ENCODE measurements at regions not wholly inside any gene's neighbourhood (a gene's known extent, or its start where the extent isn't known, plus 50 kb on each side); places are given as distances from the start of the nearest gene placed in this dataset.

DNA sequence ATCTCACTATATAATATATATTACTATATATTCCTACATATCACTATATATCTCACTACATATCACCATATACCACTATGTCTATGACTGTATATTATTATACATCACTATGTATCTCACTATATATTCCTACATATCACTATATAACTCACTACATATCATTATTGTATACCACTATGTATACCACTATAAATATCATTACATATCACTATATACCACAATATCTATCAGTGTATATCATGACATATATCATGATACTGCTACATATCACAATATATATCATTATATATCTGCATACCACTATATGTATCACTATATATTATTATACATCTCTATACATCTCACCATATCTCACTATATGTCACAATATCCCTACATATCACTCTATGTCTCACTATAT lies 121.5 kb downstream of the ASCL4 start:
- H3K36me3 Mint-ChIP-seq (ENCODE audit: low read depth): no peaks in the 10 kb centered on the region
- H3K27ac Mint-ChIP-seq: no peak overlapping the region
- intact Hi-C loops (cut with DNase I, micrococcal nuclease): no loop called here
- DNase-seq: no peak
- ChIA-PET POLR2A (no interaction called here), CTCF (no interaction called here)
- H3K27me3 Mint-ChIP-seq: peaks cover 18% of the 10 kb centered on the region
- H3K9me3 Mint-ChIP-seq (ENCODE audit: low read depth): no peaks in the 10 kb centered on the region
- H3K4me1 Mint-ChIP-seq: no peaks in the 10 kb centered on the region
- H3K4me3 Mint-ChIP-seq: no peak overlapping the region
- ATAC-seq: no peak

DNA sequence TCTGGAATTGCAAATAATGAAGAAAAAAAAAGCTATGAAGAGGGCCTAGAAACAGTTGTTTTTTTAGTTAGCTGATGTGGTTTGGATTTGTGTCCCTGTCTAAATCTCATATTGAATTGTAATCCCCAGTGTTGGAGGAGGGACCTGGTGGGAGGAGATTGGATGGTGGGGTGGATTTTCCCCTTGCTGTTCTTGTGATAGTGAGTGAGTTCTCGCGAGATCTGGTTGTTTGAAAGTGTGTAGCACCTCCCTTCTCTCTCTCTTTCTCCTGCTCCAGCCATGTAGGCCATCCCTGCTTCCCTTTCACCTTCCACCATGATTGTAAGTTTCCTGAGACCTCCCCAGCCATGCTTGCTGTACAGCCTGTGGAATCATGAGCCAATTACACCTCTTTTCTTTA lies 126.1 kb downstream of the ASCL4 start:
- ATAC-seq (no peak), DNase-seq (no peak)
- Mint-ChIP-seq H3K27me3 (peaks cover 47% of the 10 kb centered on the region), H3K36me3 (ENCODE audit: low read depth) (no peaks in the 10 kb centered on the region), H3K4me3 (no peak overlapping the region), H3K4me1 (peaks cover 8% of the 10 kb centered on the region), H3K27ac (no peak overlapping the region), H3K9me3 (ENCODE audit: low read depth) (no peaks in the 10 kb centered on the region)
- CTCF ChIA-PET: interaction anchor here (0.9 to 1.3 kb wide), 2 partner anchors 11 to 18 kb away, joined by 3 to 4 read pairs; no protein-coding TSS in a partner anchor
- POLR2A ChIA-PET: no interaction called here
- intact Hi-C loops (cut with DNase I, micrococcal nuclease): no loop called here

DNA sequence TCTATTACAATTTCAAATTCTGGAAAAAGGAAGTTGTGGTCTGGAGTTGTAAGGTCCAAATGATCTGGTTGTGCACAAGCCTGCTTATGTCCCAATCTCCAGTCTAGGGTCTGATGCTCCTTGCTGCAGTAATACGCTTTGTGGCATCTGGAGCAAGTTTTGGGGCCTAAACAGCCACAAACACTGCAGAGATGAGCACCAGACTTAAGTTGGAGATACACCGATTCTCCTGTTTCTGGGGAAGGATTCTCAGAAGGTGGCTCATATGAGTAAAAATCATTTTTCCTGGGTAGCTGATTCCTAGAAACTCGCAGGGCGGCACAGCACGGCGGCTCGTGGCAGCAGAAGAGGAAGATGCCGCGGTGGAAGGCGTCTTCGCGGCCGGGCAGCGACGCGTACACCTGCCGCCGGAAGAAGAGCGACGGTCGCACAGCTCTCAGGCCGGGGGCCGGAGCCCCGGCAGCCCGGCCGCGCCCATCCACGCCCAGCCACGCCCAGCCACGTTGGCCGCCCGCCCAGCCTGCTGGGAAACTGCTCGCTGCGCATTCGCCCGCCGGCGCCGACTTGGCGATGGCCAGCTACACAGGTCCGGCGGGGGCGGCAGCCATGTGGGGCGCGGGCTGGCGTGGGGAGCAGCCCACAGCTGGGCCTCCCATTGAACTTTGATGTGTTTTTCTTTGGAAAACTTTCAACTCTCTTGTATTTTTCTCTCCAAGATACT lies 129.0 kb downstream of the ASCL4 start:
- peaks cover 54% of the 10 kb centered on the region for H3K27me3 Mint-ChIP-seq
- POLR2A ChIA-PET: interaction anchor here (0.6 kb wide), 1 partner anchor 342 kb away, joined by 3 read pairs; no protein-coding TSS in a partner anchor

DNA sequence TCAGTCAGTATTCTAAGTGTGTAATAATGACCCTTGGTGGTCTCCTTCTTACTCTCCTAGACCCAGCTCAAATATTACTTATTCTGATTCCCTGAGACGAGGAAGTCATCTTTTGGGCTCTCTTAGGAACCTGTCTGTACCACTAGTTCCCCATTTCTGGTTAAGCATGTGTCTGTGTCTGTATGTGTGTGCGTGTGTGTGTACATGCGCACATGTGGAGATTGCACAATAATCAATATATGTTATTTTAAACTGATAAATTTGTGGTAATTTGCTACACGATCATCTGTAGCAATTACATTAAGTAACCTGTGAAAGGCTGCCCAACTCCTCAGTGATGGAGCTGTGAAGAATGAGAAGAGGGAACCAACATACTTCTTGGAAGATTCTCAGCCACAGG lies 132.2 kb downstream of the ASCL4 start:
- peaks cover 8% of the 10 kb centered on the region for H3K4me1 Mint-ChIP-seq
- no peak overlapping the region for H3K27ac Mint-ChIP-seq
- ATAC-seq (no peak), DNase-seq (no peak)
- intact Hi-C loops (cut with DNase I, micrococcal nuclease): no loop called here
- ChIA-PET POLR2A (no interaction called here), CTCF (no interaction called here)
- H3K36me3 Mint-ChIP-seq (ENCODE audit: low read depth): no peaks in the 10 kb centered on the region
- peaks cover 58% of the 10 kb centered on the region for H3K27me3 Mint-ChIP-seq
- H3K9me3 Mint-ChIP-seq (ENCODE audit: low read depth): no peaks in the 10 kb centered on the region
- H3K4me3 Mint-ChIP-seq: no peak overlapping the region

More for the DNA sequence above, 129.0 kb downstream of the ASCL4 start:
- CTCF ChIA-PET: interaction anchor here (0.8 to 0.9 kb wide), 2 partner anchors 9 to 18 kb away, joined by 3 read pairs; no protein-coding TSS in a partner anchor
- intact Hi-C loops (cut with DNase I, micrococcal nuclease): loop anchor here in 1 of 2 experiments (1.0 kb wide), 1 partner anchor 142 kb away; the partner anchor contains the start of gene PRDM4
- DNase-seq (peak; percentile 81), ATAC-seq (peak; percentile 93)
- peak overlapping the region; percentile 69 for H3K4me3 Mint-ChIP-seq
- H3K4me1 Mint-ChIP-seq: peaks cover 8% of the 10 kb centered on the region
- no peaks in the 10 kb centered on the region for H3K9me3 Mint-ChIP-seq (ENCODE audit: low read depth)
- no peaks in the 10 kb centered on the region for H3K36me3 Mint-ChIP-seq (ENCODE audit: low read depth)
- H3K27ac Mint-ChIP-seq: no peak overlapping the region

DNA sequence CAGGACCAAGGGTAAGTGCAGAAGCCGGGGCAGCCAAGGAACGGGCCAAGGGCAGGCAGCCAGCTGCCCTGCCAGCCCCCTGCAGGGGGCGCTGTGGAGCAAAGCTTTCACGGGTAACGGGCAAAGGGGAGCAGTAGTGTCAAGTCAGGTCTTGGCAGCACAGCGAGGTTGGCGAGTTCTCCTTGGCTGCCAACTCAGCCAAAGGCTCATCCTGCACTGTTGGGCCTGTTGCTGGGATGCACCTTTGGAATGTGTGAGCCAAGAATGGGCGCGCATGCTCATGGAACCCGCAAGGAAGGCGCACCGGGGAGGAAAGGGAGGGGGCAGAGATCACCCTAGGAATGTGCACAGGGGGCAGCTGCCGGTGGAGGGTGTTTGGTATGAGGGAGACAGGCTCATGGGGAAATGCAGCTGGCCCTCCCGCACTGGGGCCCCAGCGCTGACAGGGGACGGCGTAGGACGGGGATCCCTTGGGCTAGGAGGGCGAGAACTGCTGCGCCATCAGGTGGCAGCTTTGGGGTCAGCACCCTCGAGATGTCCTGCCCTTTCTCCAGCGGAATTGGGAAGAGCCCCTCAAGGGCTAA lies 138.0 kb downstream of the ASCL4 start:
- Mint-ChIP-seq H3K27ac (no peak overlapping the region), H3K4me1 (peaks cover 3% of the 10 kb centered on the region), H3K36me3 (ENCODE audit: low read depth) (no peaks in the 10 kb centered on the region), H3K27me3 (peaks cover 31% of the 10 kb centered on the region), H3K9me3 (ENCODE audit: low read depth) (no peaks in the 10 kb centered on the region), H3K4me3 (peak overlapping the region; percentile 64)
- ChIA-PET CTCF (interaction anchor here (0.6 to 2.8 kb wide), 13 partner anchors 9 to 151 kb away, joined by 3 to 12 read pairs (median 4); partner anchors contain the start of gene PRDM4), POLR2A (no interaction called here)
- intact Hi-C loops (cut with DNase I, micrococcal nuclease): loop anchor here in 1 of 2 experiments (2.0 kb wide), 1 partner anchor 22 kb away; no protein-coding TSS in a partner anchor
- ATAC-seq: peak; percentile 92
- DNase-seq: peak; percentile 85

DNA sequence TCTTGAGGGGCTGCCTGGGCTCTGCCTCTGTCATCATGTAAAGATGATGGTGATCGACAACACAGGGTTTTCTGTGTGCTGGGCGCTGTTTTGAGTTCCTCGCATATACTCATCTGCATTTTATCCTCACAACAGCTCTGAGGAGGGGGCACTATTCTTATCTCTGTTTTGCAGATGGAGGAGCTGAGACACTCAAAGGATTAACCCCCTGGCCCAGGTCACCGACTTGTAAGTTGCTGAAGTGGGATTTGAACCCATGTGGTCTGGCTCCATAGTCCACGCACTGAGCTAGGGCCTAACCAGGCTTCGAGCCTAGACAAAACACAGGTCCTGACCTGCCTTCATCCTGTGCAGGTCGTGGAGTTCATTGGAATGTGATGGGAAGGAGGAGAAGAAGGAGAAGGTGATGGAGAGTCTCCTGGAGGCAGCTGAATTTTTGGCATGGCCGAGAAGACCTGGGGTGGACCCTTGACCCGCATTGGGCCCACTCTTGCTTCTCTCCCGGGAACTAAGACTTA lies 140.0 kb downstream of the ASCL4 start:
- peaks cover 36% of the 10 kb centered on the region for H3K27me3 Mint-ChIP-seq
- CTCF ChIA-PET: interaction anchor here (0.7 kb wide), 1 partner anchor 25 kb away, joined by 3 read pairs; no protein-coding TSS in a partner anchor
- POLR2A ChIA-PET: no interaction called here
- no peaks in the 10 kb centered on the region for H3K9me3 Mint-ChIP-seq (ENCODE audit: low read depth)
- no peak overlapping the region for H3K4me3 Mint-ChIP-seq
- intact Hi-C loops (cut with DNase I, micrococcal nuclease): no loop called here
- H3K4me1 Mint-ChIP-seq: peaks cover 3% of the 10 kb centered on the region
- H3K36me3 Mint-ChIP-seq (ENCODE audit: low read depth): no peaks in the 10 kb centered on the region
- ATAC-seq (no peak), DNase-seq (no peak)
- H3K27ac Mint-ChIP-seq: no peak overlapping the region

DNA sequence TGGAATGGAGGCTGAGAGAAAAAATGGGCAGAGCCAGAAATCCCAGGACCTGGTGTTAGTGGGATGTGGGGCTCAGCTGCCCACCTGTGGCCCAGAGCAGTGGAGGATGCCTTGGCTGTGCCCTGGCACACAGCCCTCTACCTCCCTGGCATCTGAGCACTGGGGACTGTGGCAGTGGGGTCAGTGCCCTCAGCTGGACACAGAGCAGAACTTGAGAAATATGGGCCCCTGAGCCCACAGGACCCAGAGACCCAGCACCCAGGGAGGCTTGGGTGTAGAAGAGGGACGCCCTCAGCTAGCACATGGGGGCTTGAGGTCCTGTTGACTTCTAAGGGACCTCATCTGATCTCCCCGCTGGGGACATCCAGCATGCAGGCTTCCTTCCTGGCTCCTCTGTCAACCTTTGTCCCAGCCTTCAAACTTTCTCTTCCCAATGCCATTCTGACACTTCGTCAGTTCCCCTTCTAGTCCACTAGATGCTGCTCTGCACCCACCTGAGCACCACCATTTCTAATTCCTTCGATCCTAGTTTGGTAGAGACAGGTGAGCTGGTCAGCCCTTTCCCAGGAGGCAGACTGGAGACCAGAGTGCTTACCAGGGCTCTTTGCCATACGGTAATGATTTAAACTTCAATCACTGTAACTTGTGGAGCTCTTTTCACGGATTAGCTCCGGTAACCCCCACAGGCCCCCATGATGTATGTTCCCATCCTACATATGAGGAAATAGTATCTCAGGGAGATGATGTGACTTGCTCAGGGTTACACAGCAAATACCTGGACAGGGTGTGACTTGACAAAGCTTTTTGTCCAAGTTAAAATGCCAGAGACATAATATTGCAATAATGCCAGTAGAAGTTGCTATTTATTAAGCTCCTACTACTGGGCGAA lies 143.7 kb downstream of the ASCL4 start:
- H3K4me1 Mint-ChIP-seq: no peaks in the 10 kb centered on the region
- H3K27me3 Mint-ChIP-seq: peaks cover 37% of the 10 kb centered on the region
- H3K27ac Mint-ChIP-seq: no peak overlapping the region
- peak; percentile 47 for ATAC-seq
- no peaks in the 10 kb centered on the region for H3K9me3 Mint-ChIP-seq (ENCODE audit: low read depth)
- no peak overlapping the region for H3K4me3 Mint-ChIP-seq
- CTCF ChIA-PET: interaction anchor here (0.6 to 1.2 kb wide), 8 partner anchors 12 to 698 kb away, joined by 3 to 7 read pairs (median 3); no protein-coding TSS in a partner anchor
- intact Hi-C loops (cut with DNase I, micrococcal nuclease): loop anchor here (1.0 to 5.0 kb wide), 3 partner anchors 274 to 594 kb away; no protein-coding TSS in a partner anchor
- DNase-seq: peak; percentile 9
- no peaks in the 10 kb centered on the region for H3K36me3 Mint-ChIP-seq (ENCODE audit: low read depth)
- POLR2A ChIA-PET: no interaction called here

DNA sequence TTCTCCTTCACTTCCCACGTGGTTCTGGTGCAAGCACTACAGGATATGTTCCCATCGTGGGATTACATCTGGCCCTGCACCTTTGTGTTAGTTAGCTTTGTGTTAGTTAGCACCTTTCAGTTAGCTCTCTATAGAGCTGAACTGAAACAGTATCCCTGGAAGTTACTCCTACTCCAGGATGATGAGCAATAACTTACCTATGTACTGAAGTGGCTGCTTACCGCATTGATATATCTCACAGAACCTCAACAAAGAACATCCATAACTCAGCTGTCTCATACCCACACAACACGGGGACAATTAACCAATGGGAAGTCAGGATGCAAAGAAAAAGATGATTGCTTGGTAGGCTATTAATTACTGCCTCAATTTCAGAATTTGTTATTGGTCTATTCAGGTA lies 146.6 kb downstream of the ASCL4 start:
- no peak for DNase-seq
- no peaks in the 10 kb centered on the region for H3K36me3 Mint-ChIP-seq (ENCODE audit: low read depth)
- no peak overlapping the region for H3K4me3 Mint-ChIP-seq
- ChIA-PET POLR2A (interaction anchor here (1.3 kb wide), 1 partner anchor 134 kb away, joined by 3 read pairs; no protein-coding TSS in a partner anchor), CTCF (interaction anchor here (0.5 kb wide), 1 partner anchor 9 kb away, joined by 3 read pairs; no protein-coding TSS in a partner anchor)
- no peaks in the 10 kb centered on the region for H3K9me3 Mint-ChIP-seq (ENCODE audit: low read depth)
- H3K27me3 Mint-ChIP-seq: peaks cover 34% of the 10 kb centered on the region
- no peak for ATAC-seq
- H3K4me1 Mint-ChIP-seq: no peaks in the 10 kb centered on the region
- intact Hi-C loops (cut with DNase I, micrococcal nuclease): no loop called here
- H3K27ac Mint-ChIP-seq: no peak overlapping the region

DNA sequence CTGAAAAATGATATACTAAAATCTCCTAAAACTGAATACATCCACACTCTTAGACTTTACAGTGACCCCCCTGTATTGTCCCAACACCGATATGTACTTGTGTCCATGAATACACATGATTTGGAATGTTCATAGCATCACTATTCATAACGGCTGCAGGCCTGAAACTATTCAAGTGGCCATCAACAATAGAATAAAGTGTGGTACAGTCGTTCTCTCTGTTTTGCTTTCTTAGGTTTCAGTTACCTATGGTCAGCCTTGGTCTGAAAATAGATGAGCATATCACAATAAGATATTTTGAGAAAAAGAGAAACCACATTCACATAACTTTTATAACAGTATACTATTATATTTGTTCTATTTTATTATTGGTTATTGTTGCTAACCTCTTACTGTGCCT lies 150.6 kb downstream of the ASCL4 start:
- H3K36me3 Mint-ChIP-seq (ENCODE audit: low read depth): no peaks in the 10 kb centered on the region
- H3K4me3 Mint-ChIP-seq: no peak overlapping the region
- ChIA-PET POLR2A (no interaction called here), CTCF (no interaction called here)
- DNase-seq (no peak), ATAC-seq (no peak)
- peaks cover 19% of the 10 kb centered on the region for H3K27me3 Mint-ChIP-seq
- no peaks in the 10 kb centered on the region for H3K4me1 Mint-ChIP-seq
- intact Hi-C loops (cut with DNase I, micrococcal nuclease): no loop called here
- no peaks in the 10 kb centered on the region for H3K9me3 Mint-ChIP-seq (ENCODE audit: low read depth)
- no peak overlapping the region for H3K27ac Mint-ChIP-seq

DNA sequence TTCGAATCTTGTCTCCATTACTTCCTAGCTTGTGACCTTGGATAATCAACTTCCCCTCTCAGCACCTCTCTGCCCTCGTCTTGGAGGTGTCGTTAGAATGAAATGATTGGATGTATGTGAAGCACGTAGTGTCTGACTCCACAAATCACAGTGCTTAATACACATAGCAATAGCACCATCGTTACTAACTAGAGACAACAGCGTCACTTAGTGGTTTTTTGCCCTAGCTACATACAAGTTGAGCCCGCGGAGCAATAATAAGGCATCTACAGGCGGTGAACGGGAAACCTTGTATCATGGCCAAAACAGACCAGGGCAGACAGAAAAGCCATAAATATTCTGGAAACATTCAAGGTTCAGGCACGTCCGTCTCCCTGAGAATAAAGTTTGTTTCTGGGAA lies 154.9 kb downstream of the ASCL4 start:
- H3K4me3 Mint-ChIP-seq: no peak overlapping the region
- intact Hi-C loops (cut with DNase I, micrococcal nuclease): no loop called here
- no peaks in the 10 kb centered on the region for H3K4me1 Mint-ChIP-seq
- CTCF ChIA-PET: no interaction called here
- no peaks in the 10 kb centered on the region for H3K9me3 Mint-ChIP-seq (ENCODE audit: low read depth)
- no peak overlapping the region for H3K27ac Mint-ChIP-seq
- no peaks in the 10 kb centered on the region for H3K36me3 Mint-ChIP-seq (ENCODE audit: low read depth)
- ATAC-seq (peak; percentile 57), DNase-seq (no peak)
- POLR2A ChIA-PET: no interaction called here
- peaks cover 14% of the 10 kb centered on the region for H3K27me3 Mint-ChIP-seq

DNA sequence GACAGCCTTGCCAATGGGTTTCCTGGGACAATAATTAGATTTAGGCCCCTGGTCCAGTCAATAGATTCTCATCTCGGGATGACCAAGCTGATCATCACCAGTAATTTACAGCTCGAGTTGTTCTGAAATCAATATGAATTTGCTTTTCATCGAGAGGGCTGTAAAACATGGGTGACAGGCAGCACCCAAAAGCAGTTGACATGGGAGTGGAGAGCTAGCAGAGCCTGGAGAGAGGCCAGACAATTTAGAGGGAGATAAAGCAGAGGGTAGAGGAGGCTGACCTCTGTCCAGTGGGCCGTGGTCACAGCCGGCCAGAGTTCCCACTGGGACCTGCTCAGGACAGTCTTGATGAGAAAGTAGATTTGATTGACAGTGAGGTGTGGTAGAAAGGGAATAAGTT lies 157.3 kb downstream of the ASCL4 start:
- Mint-ChIP-seq H3K27ac (no peak overlapping the region), H3K9me3 (ENCODE audit: low read depth) (no peaks in the 10 kb centered on the region), H3K27me3 (peaks cover 25% of the 10 kb centered on the region), H3K4me3 (no peak overlapping the region), H3K36me3 (ENCODE audit: low read depth) (no peaks in the 10 kb centered on the region), H3K4me1 (no peaks in the 10 kb centered on the region)
- CTCF ChIA-PET: interaction anchor here (1.0 kb wide), 1 partner anchor 19 kb away, joined by 3 read pairs; no protein-coding TSS in a partner anchor
- intact Hi-C loops (cut with DNase I, micrococcal nuclease): no loop called here
- POLR2A ChIA-PET: no interaction called here
- ATAC-seq (no peak), DNase-seq (no peak)

Measured in activated CD4-positive, alpha-beta T cell treated with anti-CD3 and anti-CD28 coated beads for 36 hours (primary cell).